ENCODE measurements at regions not wholly inside any gene's neighbourhood (a gene's known extent, or its start where the extent isn't known, plus 50 kb on each side); places are given as distances from the start of the nearest gene placed in this dataset.

DNA sequence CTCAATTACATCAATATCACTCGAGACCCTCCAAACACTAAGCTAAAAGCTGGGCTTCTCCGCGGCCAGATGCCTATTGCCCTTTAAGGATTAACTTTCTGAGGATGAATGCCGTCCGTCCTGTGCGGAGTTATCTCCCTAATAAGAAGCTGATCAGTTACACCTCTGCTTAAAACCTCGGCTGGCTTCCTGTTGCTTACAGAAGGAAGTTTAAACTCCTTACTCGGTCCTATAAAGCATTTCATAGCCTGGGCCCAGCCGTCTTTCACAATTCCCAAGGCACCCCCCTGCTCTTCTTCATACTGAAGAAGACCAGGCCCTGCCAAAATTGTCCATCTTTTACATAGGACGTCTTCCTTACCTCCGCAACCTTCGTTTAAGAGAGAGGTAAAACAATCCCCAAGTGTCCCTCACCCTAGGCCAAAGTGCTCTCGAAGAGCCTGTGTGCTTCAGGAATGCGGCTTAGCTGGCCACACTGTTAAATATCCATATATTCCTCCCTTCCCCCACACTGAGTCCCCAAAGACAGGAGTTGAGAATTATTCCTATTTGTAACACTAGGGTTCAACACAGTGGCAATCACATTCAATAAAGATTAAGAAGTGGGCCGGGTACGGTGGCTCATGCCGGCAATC is 112.6 kb upstream of the IRX5 start (continued):
- TF ChIP-seq, protein P1, sequence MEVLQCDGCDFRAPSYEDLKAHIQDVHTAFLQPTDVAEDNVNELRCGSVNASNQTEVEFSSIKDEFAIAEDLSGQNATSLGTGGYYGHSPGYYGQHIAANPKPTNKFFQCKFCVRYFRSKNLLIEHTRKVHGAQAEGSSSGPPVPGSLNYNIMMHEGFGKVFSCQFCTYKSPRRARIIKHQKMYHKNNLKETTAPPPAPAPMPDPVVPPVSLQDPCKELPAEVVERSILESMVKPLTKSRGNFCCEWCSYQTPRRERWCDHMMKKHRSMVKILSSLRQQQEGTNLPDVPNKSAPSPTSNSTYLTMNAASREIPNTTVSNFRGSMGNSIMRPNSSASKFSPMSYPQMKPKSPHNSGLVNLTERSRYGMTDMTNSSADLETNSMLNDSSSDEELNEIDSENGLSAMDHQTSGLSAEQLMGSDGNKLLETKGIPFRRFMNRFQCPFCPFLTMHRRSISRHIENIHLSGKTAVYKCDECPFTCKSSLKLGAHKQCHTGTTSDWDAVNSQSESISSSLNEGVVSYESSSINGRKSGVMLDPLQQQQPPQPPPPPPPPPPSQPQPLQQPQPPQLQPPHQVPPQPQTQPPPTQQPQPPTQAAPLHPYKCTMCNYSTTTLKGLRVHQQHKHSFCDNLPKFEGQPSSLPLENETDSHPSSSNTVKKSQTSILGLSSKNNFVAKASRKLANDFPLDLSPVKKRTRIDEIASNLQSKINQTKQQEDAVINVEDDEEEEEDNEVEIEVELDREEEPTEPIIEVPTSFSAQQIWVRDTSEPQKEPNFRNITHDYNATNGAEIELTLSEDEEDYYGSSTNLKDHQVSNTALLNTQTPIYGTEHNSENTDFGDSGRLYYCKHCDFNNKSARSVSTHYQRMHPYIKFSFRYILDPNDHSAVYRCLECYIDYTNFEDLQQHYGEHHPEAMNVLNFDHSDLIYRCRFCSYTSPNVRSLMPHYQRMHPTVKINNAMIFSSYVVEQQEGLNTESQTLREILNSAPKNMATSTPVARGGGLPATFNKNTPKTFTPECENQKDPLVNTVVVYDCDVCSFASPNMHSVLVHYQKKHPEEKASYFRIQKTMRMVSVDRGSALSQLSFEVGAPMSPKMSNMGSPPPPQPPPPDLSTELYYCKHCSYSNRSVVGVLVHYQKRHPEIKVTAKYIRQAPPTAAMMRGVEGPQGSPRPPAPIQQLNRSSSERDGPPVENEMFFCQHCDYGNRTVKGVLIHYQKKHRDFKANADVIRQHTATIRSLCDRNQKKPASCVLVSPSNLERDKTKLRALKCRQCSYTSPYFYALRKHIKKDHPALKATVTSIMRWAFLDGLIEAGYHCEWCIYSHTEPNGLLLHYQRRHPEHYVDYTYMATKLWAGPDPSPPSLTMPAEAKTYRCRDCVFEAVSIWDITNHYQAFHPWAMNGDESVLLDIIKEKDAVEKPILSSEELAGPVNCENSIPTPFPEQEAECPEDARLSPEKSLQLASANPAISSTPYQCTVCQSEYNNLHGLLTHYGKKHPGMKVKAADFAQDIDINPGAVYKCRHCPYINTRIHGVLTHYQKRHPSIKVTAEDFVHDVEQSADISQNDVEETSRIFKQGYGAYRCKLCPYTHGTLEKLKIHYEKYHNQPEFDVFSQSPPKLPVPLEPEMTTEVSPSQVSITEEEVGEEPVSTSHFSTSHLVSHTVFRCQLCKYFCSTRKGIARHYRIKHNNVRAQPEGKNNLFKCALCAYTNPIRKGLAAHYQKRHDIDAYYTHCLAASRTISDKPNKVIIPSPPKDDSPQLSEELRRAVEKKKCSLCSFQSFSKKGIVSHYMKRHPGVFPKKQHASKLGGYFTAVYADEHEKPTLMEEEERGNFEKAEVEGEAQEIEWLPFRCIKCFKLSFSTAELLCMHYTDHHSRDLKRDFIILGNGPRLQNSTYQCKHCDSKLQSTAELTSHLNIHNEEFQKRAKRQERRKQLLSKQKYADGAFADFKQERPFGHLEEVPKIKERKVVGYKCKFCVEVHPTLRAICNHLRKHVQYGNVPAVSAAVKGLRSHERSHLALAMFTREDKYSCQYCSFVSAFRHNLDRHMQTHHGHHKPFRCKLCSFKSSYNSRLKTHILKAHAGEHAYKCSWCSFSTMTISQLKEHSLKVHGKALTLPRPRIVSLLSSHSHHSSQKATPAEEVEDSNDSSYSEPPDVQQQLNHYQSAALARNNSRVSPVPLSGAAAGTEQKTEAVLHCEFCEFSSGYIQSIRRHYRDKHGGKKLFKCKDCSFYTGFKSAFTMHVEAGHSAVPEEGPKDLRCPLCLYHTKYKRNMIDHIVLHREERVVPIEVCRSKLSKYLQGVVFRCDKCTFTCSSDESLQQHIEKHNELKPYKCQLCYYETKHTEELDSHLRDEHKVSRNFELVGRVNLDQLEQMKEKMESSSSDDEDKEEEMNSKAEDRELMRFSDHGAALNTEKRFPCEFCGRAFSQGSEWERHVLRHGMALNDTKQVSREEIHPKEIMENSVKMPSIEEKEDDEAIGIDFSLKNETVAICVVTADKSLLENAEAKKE (CRISPR knock-in tag; IDR thresholded peaks at IDR 0.05): no peak
- TF ChIP-seq, protein P2, sequence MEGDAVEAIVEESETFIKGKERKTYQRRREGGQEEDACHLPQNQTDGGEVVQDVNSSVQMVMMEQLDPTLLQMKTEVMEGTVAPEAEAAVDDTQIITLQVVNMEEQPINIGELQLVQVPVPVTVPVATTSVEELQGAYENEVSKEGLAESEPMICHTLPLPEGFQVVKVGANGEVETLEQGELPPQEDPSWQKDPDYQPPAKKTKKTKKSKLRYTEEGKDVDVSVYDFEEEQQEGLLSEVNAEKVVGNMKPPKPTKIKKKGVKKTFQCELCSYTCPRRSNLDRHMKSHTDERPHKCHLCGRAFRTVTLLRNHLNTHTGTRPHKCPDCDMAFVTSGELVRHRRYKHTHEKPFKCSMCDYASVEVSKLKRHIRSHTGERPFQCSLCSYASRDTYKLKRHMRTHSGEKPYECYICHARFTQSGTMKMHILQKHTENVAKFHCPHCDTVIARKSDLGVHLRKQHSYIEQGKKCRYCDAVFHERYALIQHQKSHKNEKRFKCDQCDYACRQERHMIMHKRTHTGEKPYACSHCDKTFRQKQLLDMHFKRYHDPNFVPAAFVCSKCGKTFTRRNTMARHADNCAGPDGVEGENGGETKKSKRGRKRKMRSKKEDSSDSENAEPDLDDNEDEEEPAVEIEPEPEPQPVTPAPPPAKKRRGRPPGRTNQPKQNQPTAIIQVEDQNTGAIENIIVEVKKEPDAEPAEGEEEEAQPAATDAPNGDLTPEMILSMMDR (conservative IDR thresholded peaks at IDR 0.05; ENCODE audit: low read depth in 2 of 2): no peak

DNA sequence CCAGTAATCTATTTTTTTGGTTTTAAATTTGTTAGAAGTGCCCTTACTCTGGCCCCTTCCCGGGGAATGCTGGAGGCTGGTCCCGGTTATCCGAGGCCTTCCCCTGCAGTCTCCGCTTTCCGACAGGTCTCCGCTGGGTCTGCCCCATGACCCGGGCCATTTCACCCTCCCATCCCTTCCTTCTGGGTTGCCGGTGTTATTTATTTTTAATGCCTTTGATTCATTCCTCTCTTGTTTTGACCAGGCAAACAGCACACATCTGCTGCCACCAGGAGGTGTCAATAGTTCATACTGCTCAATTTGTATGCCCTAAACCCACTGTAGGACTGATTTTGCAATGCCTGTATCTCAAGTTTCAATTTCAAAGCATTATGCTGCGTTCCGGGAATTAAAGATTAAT is 113.2 kb upstream of the IRX5 start:
- no peaks in the 10 kb centered on the region for H3K36me3 ChIP-seq (ENCODE audit: insufficient read depth)
- H4K20me1 ChIP-seq (replicated peaks; ENCODE audit: insufficient read depth): no peaks in the 10 kb centered on the region
- ATAC-seq: peak; percentile 65
- peak overlapping the region; percentile 53; the same call in 1 of the 2 replicates for H3K4me2 ChIP-seq
- H2AFZ ChIP-seq: no peak overlapping the region
- peak; percentile 40 for DNase-seq (ENCODE audit: low spot score)
- no peaks in the 10 kb centered on the region; the same call in 2 of the 3 replicates for H3K9me3 Mint-ChIP-seq
- H3K27me3 Mint-ChIP-seq (ENCODE audit: insufficient read depth, low read depth, poor library complexity): peaks cover 2% of the 10 kb centered on the region
- peaks cover 30% of the 10 kb centered on the region for H3K4me1 ChIP-seq (ENCODE audit: insufficient read depth)
- no peaks in the 10 kb centered on the region for H3K36me3 Mint-ChIP-seq (ENCODE audit: low read depth)
- H3K79me2 ChIP-seq (replicated peaks; ENCODE audit: insufficient read depth): no peaks in the 10 kb centered on the region
- peaks cover 34% of the 10 kb centered on the region for H3K4me1 Mint-ChIP-seq
- TF ChIP-seq, protein P2 (conservative IDR thresholded peaks at IDR 0.05; ENCODE audit: low read depth in 2 of 2): peak; percentile 44 to 55
- TF ChIP-seq EZH2phosphoT487 (IDR thresholded peaks at IDR 0.05; ENCODE audit: unreplicated experiment): no peak
- no peaks in the 10 kb centered on the region for H3K27me3 ChIP-seq (ENCODE audit: insufficient read depth)
- H3K27ac Mint-ChIP-seq: no peak overlapping the region
- H3K4me3 Mint-ChIP-seq: no peak overlapping the region
- no peak overlapping the region for H3K4me3 ChIP-seq
- H3K9me2 ChIP-seq (ENCODE audit: insufficient read depth): no peaks in the 10 kb centered on the region
- H3K27ac ChIP-seq (ENCODE audit: low read depth): no peak overlapping the region
- no peaks in the 10 kb centered on the region for H3F3A ChIP-seq (replicated peaks; ENCODE audit: low read depth)
